Neural cell (in vitro differentiated cells): ENCODE measurements at regions not wholly inside any gene's neighbourhood (a gene's known extent, or its start where the extent isn't known, plus 50 kb on each side); places are given as distances from the start of the nearest gene placed in this dataset.

Source experiments
- H2AFZ ChIP-seq: fragments of 200-600, 300-800 bp; sonication (generic), shearing (Covaris generic); 2 replicates; pipeline ENCODE4 v1.6.0; 2014; ENCODE audit warnings: low read depth, mild to moderate bottlenecking, antibody characterized with exemption, low read length, moderate library complexity
- H3F3A ChIP-seq: fragments of 200-600 bp; shearing (Covaris generic); 2 replicates; pipeline ENCODE4 v1.6.1; 2016; ENCODE audit warnings: mild to moderate bottlenecking, moderate library complexity, mixed read lengths, antibody characterized with exemption, low read length; ENCODE audit not compliant: insufficient read depth, poor library complexity, severe bottlenecking
- H3K27ac ChIP-seq: fragments of 200-600, 300-800 bp; sonication (generic), shearing (Covaris generic); 2 replicates; pipeline ENCODE4 v1.5.1; 2014; ENCODE audit warnings: mild to moderate bottlenecking, low read length, moderate library complexity
- H3K27me3 ChIP-seq: fragments of 300-800, 200-600 bp; sonication (generic), shearing (Covaris generic); 2 replicates; pipeline ENCODE4 v1.6.0; 2014; ENCODE audit warnings: mild to moderate bottlenecking, low read depth, low read length, moderate library complexity; ENCODE audit not compliant: insufficient read depth
- H3K36me3 ChIP-seq: fragments of 300-800, 200-600 bp; sonication (generic), shearing (Covaris generic); 2 replicates; pipeline ENCODE4 v1.5.1; 2014; ENCODE audit warnings: mild to moderate bottlenecking, antibody characterized with exemption, low read length, moderate library complexity; ENCODE audit not compliant: insufficient read depth
- H3K4me2 ChIP-seq: fragments of 300-800, 200-600 bp; sonication (generic), shearing (Covaris generic); 2 replicates; pipeline ENCODE4 v1.6.0; 2014; ENCODE audit warnings: mild to moderate bottlenecking, low read length
- H3K4me3 ChIP-seq: fragments of 300-800, 200-600 bp; sonication (generic), shearing (Covaris generic); 2 replicates; pipeline ENCODE4 v1.5.1; 2014; ENCODE audit warnings: mild to moderate bottlenecking, low read length, moderate library complexity
- H3K79me2 ChIP-seq: fragments of 200-600 bp; shearing (Covaris generic); replicated peaks from 2 replicates; pipeline ENCODE4 v1.6.0; 2014; ENCODE audit warnings: mild to moderate bottlenecking, low read length, moderate library complexity; ENCODE audit not compliant: insufficient read depth
- H3K9ac ChIP-seq: fragments of 300-800, 200-600 bp; sonication (generic), shearing (Covaris generic); 2 replicates; pipeline ENCODE4 v1.6.1; 2016; ENCODE audit warnings: mild to moderate bottlenecking, low read length, mixed read lengths
- H3K9me2 ChIP-seq: fragments of 200-600 bp; shearing (Covaris generic); 2 replicates; pipeline ENCODE4 v1.6.1; 2016; ENCODE audit warnings: mild to moderate bottlenecking, low read length, mixed read lengths; ENCODE audit not compliant: insufficient read depth
- H3K9me3 ChIP-seq: fragments of 200-600, 300-800 bp; sonication (generic), shearing (Covaris generic); 2 replicates; pipeline ENCODE4 v1.6.1; 2016; ENCODE audit warnings: mild to moderate bottlenecking, mixed run types, low read length, moderate library complexity, mixed read lengths
- H4K20me1 ChIP-seq: fragments of 200-600 bp; shearing (Covaris generic); 2 replicates; pipeline ENCODE4 v1.6.1; 2016; ENCODE audit warnings: mild to moderate bottlenecking, mixed run types; ENCODE audit not compliant: insufficient read depth
- CTCF ChIP-seq: fragments of 450-650 bp; IDR thresholded peaks from 2 replicates; pipeline ENCODE4 v1.5.1; 2014; ENCODE audit warnings: antibody characterized with exemption, mild to moderate bottlenecking, moderate library complexity; ENCODE audit not compliant: poor library complexity, severe bottlenecking
- EP300 ChIP-seq: fragments of 450-650 bp; conservative IDR thresholded peaks from 2 replicates; pipeline ENCODE4 v1.6.1; 2014; ENCODE audit warnings: antibody characterized with exemption, mild to moderate bottlenecking, moderate library complexity; ENCODE audit not compliant: poor library complexity, severe bottlenecking
- EZH2 ChIP-seq: fragments of 200-600, 300-800 bp; shearing (Covaris generic), sonication (generic); IDR thresholded peaks from 2 replicates; pipeline ENCODE4 v1.6.1; 2014; ENCODE audit warnings: antibody characterized with exemption, low read length, borderline replicate concordance, mild to moderate bottlenecking; ENCODE audit not compliant: insufficient read depth, poor library complexity, severe bottlenecking
- MXI1 ChIP-seq: fragments of 450-650 bp; conservative IDR thresholded peaks from 2 replicates; pipeline ENCODE4 v1.6.1; 2014; ENCODE audit warnings: antibody characterized with exemption, mild to moderate bottlenecking; ENCODE audit not compliant: poor library complexity, severe bottlenecking
- POLR2AphosphoS5 ChIP-seq: IDR thresholded peaks from 2 replicates; pipeline ENCODE4 v1.6.1; 2012
- RAD21 ChIP-seq: fragments of 450-650 bp; conservative IDR thresholded peaks from 2 replicates; pipeline ENCODE4 v1.6.1; 2014; ENCODE audit warnings: antibody characterized with exemption, mild to moderate bottlenecking, moderate library complexity
- SMC3 ChIP-seq: fragments of 450-650 bp; conservative IDR thresholded peaks from 2 replicates; pipeline ENCODE4 v1.6.1; 2014; ENCODE audit warnings: antibody characterized with exemption, mild to moderate bottlenecking, moderate library complexity; ENCODE audit not compliant: poor library complexity
- TAF1 ChIP-seq: IDR thresholded peaks from 2 replicates; pipeline ENCODE4 v1.6.1; 2012; ENCODE audit warnings: low read depth
- TF ChIP-seq, protein P1 (sequence below): IDR thresholded peaks from 2 replicates; pipeline ENCODE4 v1.6.1; 2012; ENCODE audit warnings: borderline replicate concordance

DNA sequence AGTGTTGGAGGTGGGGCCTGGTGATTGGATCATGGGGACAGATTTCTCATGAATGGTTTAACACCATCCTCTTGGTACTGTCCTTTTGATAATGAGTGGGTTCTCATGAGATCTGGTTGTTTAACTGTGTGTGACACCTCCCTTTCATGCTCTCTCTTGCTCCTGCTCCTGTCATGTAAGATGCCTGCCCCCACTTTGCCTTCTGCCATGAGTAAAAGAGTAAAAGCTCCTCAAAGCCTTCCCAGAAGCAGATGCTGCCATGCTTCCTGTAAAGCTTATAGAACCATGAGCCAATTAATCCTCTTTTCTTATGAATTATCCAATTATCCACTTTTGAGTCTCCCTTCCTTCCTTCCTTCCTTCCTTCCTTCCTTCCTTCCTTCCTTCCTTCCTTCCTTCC, 317.7 kb downstream of the RDH14 start:
- H3K9me2 ChIP-seq, result no peaks in the 10 kb centered on the region
- no peak overlapping the region for H3K9ac ChIP-seq
- H3K79me2 ChIP-seq, result no peaks in the 10 kb centered on the region
- no peak for TF ChIP-seq MXI1
- TF ChIP-seq, protein P1, sequence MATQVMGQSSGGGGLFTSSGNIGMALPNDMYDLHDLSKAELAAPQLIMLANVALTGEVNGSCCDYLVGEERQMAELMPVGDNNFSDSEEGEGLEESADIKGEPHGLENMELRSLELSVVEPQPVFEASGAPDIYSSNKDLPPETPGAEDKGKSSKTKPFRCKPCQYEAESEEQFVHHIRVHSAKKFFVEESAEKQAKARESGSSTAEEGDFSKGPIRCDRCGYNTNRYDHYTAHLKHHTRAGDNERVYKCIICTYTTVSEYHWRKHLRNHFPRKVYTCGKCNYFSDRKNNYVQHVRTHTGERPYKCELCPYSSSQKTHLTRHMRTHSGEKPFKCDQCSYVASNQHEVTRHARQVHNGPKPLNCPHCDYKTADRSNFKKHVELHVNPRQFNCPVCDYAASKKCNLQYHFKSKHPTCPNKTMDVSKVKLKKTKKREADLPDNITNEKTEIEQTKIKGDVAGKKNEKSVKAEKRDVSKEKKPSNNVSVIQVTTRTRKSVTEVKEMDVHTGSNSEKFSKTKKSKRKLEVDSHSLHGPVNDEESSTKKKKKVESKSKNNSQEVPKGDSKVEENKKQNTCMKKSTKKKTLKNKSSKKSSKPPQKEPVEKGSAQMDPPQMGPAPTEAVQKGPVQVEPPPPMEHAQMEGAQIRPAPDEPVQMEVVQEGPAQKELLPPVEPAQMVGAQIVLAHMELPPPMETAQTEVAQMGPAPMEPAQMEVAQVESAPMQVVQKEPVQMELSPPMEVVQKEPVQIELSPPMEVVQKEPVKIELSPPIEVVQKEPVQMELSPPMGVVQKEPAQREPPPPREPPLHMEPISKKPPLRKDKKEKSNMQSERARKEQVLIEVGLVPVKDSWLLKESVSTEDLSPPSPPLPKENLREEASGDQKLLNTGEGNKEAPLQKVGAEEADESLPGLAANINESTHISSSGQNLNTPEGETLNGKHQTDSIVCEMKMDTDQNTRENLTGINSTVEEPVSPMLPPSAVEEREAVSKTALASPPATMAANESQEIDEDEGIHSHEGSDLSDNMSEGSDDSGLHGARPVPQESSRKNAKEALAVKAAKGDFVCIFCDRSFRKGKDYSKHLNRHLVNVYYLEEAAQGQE, result no peak
- no peak for TF ChIP-seq TAF1
- no peak for TF ChIP-seq EZH2
- TF ChIP-seq RAD21, result no peak
- no peak for TF ChIP-seq EP300
- TF ChIP-seq SMC3, result no peak
- no peak for TF ChIP-seq CTCF
- TF ChIP-seq POLR2AphosphoS5, result no peak
- H4K20me1 ChIP-seq, result no peaks in the 10 kb centered on the region
- H3K27me3 ChIP-seq, result peaks cover 24% of the 10 kb centered on the region
- no peaks in the 10 kb centered on the region for H3F3A ChIP-seq
- no peak overlapping the region for H3K27ac ChIP-seq
- H2AFZ ChIP-seq, result no peak overlapping the region
- H3K36me3 ChIP-seq, result no peaks in the 10 kb centered on the region
- no peaks in the 10 kb centered on the region for H3K9me3 ChIP-seq
- H3K4me3 ChIP-seq, result no peak overlapping the region
- H3K4me2 ChIP-seq, result no peak overlapping the region

DNA sequence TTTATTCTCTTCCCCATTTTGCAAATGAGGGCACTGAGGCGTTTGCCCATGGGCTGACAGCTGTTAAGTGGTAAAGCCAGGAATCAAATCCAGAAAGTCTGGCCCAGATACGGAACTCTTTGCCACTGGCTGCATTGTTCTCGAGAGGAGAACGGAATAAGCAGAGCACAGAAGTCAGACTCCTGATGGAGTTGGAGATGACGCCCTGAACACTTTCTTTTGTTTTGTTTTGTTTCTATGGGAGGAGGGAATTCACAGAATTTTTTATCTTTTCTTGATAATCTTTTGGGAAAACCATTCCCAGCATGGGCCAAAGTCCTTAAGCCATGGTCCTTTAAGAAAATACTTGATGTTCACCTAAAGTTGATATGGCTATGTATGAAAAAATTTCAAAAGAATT, 322.2 kb downstream of the RDH14 start:
- H3K9ac ChIP-seq, result no peak overlapping the region
- no peaks in the 10 kb centered on the region for H3K27me3 ChIP-seq
- no peaks in the 10 kb centered on the region for H3K9me3 ChIP-seq
- H4K20me1 ChIP-seq, result no peaks in the 10 kb centered on the region
- H3K79me2 ChIP-seq, result no peaks in the 10 kb centered on the region
- TF ChIP-seq EP300, result no peak
- TF ChIP-seq SMC3, result no peak
- TF ChIP-seq RAD21, result no peak
- TF ChIP-seq CTCF, result no peak
- no peak for TF ChIP-seq MXI1
- TF ChIP-seq POLR2AphosphoS5, result no peak
- TF ChIP-seq, protein P1, result no peak
- no peak for TF ChIP-seq EZH2
- TF ChIP-seq TAF1, result no peak
- H2AFZ ChIP-seq, result no peak overlapping the region
- H3K4me3 ChIP-seq, result no peak overlapping the region
- H3K36me3 ChIP-seq, result no peaks in the 10 kb centered on the region
- no peak overlapping the region for H3K27ac ChIP-seq
- no peak overlapping the region for H3K4me2 ChIP-seq
- H3K9me2 ChIP-seq, result peaks cover 3% of the 10 kb centered on the region
- H3F3A ChIP-seq, result no peaks in the 10 kb centered on the region
